RPMI8226 (cell line): ENCODE measurements at regions not wholly inside any gene's neighbourhood (a gene's known extent, or its start where the extent isn't known, plus 50 kb on each side); places are given as distances from the start of the nearest gene placed in this dataset.
A peak's percentile ranks its signal among the peaks of the same experiment; 100 is the strongest.
"Not testable (repeated sequence)": the region's sequence is repeated elsewhere in the genome, so short reads cannot be mapped to it uniquely, and the experiment has no call there.

Experiments used
- DNase-seq: peaks from one replicate; pipeline ENCODE4 v3.0.0-alpha.2; 2015

DNA sequence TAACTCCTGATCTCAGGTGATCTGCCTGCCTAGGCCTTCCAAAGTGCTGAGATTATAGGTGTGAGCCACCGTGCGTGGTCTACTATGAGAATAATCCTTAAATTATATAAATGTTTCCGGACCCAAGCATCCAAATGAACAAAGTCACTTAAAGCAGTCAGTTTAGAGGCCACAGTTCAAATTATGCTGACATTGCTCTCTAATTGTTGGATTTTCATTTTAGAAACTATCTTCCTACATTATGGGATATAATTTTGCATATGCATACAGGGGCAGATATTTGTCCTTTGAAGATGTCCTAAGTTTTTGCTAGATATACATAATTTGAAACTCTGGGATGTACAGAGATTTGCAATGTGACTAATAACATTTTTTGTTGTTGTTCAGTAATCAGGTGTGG is 390.1 kb downstream of the RND3 start:
- DNase-seq: no peak

DNA sequence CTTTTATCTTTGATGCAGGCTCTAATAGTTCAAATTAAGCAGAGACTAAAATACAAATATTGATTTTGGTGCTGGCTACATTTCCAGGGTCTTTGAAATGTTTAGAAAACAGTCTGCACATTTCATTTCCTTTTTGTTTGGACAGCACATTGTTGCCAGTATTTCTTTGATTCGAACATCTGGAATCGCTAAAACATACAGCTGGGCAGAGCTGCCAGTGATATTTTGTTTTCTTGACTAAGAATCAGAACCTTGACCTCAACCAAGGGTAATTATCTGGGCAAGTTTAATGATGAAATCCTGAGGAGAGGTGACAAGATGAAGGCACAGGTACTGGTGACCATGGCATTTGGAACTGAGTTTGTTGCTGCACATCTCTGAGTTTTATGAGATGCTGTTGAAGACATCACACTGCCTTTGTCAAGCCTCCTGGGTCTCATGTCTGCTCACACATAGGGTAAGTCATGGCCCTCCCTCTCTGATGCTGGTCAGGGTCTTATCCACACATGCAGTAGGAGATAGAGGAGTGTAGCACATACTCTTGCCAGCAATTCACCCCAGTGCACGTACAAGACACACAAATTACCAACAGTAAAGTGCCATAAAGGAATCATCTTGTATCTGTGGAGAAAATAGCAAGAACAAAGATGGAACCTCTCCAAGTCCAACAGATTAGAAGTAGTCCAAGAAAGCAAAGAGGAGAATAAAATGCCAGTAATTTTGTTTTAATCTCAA is 391.9 kb downstream of the RND3 start:
- DNase-seq: no peak

DNA sequence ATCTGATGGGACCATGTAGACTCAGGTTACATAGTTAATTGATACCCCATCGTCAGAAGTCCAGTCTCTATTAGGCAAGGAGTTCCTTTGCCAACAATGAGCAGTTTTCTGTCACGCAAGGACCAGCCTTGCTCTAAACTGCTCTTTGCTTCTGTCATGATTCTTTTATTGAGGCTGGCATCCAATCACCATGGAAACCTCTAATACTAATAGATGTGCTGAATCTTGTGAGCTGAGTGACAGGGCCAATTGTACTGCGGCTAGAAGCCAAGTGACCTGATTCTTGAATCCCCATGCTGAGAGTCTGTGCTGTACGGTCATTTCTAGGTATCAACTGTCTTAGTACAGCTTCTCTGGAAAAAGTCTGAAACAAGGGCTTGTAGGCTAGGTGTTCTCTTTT is 395.6 kb downstream of the RND3 start:
- no peak for DNase-seq

DNA sequence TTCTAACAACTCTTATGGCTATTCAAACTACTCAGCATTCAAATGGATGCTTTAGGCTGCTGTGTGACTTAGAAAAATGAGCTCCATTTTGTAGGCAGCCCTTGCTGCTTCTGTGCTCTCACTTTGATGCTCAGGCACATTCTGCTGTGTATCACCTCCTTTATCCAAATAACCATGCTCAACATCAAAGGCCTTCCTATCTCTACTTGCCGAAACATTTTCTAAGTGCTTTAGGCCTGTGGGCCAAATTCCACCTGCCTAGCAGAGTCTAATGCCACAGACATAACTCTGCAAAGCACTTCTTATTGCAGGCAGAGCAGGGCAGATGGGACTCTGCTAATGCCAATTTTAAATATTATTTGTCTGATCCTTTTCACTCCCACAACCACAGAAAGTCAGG is 397.4 kb downstream of the RND3 start:
- no peak for DNase-seq

DNA sequence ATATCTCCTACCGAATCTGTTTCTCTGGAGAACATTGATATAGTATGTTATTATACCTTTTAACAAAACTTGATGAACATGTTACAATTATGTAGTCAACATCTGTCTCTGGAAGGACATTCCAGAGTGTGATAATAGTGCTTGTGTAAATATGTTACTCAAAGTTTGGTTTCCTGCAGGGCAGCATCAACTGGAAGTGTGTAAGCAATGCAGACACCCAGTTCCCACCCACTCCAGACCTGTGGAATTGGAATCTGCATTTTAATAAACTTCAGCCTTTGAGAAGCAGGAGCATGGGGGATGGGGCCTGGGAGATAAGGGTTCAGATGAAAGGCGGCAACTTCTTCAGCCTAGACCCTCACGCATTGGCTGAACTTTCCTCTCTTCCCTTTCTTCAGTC is 398.9 kb downstream of the RND3 start:
- DNase-seq: no peak

DNA sequence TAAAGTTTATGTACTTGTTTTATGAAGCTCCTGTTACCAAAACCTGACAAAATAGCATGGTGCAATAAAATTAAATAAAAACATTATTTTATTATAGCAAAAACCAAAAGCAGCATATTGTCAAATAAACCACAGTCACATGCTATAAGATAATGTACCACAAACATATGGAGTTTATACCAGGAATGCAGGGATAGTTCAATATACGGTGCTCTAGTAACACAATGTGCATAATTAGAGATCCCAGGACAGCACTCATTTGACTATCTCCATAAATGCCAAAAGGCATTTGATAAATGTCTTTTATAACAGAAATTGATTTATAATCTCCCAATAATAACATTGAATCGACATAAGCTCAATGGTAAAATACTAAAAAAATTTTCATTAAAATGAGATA is 402.0 kb downstream of the RND3 start:
- DNase-seq: no peak

DNA sequence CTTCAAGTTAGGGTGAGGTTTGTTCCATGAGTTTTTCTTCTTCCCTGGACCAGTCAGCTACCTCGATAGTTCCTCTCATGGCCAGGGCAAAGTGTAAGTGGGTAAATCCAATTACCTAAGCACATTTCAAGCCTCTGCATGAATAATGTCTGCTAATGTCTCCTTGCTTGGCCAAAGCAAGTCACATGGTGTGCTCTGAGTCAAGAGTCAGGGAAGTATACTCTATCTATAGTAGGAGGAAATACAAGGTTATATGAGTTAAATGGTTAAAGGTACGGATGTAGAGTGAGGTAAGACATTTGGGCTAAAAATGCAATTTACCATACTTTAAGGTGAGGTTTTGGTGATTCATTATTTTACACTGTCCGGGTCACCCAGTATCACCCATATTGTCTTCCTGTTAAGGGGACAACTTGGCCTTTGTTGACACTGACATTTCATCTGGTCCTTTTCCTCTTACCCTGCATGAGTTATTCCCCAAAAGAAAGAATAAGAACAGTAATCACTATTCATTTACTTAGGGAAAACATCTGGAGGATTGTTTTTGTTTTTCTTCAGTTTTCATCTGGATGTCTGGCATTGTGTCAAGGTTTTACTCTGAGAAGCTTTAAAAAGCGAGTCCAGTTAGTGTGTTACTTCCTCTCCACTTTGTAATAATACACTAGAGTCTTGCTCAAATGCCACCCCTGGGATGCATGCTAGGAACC is 405.5 kb downstream of the RND3 start:
- DNase-seq: no peak

DNA sequence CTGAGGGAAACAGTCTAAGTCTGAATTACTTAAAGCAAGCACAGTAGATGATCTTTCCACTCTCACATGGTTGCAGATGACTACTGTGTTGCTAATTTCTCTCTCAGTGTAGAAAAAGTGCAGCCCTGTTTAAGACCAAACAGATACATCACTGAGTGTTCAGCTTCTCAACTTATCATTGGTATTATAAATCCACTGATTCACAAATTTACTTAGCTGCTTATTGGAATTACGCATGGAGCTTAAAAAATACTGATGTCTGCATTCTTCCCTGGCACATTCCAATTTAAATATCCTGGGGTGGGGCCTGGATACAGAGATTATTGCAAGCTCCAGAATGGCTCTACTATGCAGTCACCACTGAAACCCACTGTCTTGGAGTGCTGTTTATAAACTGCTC is 411.2 kb downstream of the RND3 start:
- no peak for DNase-seq

DNA sequence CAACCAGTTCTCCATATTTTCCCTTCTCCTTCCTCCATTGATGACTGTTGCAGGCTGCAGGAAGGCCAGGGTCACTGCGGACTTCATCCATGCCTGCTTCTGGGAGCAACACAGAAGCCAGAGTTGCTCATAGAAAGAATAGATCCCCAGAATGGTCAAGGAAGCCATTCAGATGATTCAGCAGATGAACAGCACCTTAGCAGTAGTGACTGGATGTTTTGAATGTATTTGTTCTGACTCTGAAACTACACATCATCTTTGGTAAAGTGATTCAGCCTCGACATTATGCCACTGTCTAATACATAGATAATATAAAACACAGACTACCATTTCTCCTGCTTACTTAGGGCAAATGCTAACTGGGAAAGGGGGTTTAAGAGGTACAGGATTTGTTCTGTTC is 411.6 kb downstream of the RND3 start:
- no peak for DNase-seq

DNA sequence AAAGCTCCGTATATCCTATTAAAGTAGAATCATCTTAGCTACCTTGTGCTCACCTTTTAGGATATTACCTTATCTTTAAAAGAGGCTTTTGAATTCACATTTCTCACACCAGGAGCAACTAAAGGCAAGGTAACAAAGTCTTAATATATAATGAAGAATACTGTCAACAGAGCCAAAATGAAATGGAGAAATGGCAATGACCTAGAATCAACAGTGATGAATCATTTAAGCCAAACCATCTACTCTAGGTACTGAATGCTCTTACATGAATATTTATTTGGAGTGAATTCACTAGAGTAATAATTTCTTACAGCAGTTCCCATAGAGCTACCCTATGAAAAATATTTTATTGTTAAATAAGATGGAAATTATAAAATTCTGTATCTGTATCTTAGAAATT is 421.0 kb downstream of the RND3 start:
- no peak for DNase-seq

DNA sequence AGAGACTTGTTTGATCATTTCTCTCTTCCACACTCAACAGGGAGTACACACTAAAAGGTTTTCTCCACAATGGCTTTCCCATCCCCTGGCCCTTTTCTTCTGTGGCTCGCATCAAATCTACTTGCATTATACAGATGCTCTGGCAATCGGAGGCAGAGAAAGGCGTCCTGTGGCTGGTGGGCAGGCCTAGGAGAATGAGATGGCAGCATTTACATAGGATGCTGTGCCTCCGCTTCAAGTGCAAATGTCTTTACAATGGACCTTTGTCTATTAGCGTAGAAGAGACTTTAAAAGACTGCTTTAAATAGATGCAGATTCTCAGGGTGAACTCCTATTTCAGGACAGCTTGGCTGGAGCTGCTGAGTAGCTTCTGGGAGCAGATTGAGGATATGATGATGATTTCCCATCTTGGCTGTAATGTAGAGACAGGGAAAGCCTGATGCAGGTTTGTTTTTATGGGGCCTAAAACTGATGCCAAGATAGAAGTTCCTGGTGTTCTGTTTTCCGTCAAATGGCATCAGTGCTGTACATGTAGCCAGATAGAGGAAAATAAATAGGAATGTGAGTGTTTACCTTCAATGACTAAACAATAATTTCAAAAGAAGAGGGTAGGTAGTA is 423.4 kb downstream of the RND3 start:
- DNase-seq: no peak

DNA sequence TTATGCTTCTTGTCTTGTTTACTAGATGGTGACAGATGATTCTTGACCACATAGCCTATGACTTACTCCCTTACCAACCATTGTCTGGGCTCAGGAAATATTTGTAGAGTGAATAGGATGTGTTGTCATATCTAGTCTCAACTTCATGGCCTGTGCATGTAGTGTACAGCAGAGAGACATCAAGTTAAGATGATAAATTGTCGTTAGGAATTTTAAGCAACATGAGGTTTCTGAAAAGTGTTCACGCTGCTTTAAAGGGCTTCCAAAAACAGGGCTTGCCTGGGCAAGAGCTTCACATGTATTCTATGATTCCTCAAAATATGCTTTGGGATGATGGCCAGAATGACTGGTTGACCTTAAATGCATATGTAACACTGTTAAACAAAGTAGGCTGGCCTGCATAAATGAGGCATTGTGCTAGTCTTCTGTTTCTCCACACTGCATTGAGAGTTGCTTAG is 424.0 kb downstream of the RND3 start:
- DNase-seq: no peak

DNA sequence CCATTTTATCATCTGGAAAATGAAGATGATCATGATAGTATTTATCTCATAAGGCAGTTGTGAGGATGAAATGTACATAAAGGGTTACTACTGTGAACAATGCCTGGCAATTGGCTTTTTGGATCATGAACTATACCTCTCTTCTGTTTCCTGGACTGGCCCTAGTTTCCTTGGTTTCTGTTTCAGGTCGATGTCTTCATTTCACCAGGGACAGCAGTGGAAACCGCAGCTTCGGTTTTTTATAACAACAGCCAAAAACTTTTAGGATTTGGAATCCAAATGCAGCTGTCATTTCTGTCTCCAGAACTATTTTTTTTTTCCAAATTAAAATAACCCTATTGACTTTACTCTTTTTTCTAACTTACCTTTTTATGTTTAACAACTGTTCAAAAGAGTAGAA is 425.1 kb downstream of the RND3 start:
- DNase-seq: no peak

DNA sequence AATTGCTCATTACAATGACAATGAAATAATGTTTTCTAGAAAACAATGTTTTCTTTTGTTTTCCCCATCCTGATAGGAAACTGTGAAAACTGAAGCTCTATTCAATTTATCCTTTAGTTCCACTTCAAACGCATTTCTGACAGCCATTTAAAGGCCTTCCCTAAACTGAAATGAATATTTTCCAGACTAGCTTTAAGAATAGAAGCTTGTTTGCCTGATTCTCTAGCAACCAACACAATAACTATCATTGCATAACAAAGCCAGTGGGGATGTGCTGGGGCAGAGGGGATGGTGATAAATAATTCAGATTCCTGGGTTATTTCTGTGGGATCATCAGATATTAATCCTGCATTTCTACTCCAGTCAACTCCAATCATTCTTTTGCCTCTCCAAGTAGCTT is 427.1 kb downstream of the RND3 start:
- DNase-seq: no peak

DNA sequence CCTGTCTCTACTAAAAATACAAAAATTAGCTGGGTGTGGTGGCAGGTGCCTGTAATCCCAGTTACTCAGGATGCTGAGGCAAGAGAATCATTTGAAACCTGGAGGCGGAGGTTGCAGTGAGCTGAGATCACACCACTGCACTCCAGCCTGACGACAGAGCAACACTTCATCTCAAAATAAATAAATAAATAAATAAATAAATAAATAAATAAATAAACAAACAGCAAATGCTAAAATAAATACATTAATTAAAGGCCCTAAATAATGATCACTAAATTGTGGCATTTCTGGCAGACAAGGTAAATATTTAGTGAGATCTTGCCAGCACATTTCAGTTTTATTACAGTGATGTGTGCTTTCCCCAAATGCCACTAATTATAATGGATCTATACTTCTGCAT is 427.8 kb downstream of the RND3 start:
- not testable (repeated sequence) for DNase-seq

DNA sequence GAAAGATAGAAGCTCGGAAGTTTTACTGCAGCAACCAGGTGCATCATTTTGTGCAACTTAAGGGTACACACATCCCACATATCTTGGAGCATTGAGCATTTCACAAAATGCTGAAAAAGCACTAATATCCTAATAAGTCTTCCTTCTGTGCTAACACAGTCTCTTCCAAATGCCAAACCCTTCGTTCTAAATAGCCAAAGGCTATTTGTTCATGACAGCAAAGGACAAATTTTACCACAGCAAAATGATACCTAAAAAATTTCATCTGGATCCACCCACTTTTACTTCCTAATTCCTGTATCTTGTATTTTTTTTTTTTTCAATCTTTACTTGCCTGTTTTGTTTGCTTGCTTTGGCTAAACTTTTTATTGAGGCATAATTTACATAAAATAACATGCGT is 435.0 kb downstream of the RND3 start:
- no peak for DNase-seq

DNA sequence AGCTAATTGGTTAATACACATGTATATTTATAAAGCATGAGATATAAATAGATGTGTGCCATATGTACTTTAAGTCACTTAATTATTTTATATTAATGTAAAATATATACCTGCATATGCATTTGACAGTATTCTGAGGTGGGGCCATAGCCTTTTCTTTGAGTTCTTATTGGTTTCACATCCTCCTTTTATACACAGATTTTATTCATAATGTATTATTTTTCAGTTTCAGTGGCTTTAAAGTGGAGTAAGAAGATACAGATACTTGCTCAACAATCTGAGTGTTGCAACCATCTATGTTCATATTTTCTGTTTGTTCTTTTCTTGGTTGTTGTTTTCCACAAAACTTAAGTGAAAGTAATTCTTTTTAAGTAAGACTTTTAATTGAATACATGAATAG is 436.5 kb downstream of the RND3 start:
- DNase-seq: peak; percentile 5

DNA sequence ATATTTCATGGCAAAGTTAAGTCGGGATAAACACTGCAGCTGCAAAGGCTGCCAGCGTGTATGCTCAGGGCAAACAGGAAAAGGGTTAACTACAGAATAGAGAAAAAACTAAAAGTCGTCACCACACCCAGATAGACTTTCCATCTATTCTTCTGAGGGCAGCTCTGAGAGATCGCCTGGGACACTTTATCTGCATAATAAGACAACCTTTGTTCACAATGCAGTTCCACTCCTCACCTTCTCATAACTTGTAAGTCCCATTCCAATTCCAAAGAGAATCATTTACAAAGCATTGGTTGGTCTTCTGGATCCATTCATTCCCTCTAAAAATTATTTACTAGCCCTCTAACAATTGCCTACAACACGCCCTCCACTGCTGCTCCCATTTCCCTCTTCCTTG is 437.4 kb downstream of the RND3 start:
- no peak for DNase-seq

DNA sequence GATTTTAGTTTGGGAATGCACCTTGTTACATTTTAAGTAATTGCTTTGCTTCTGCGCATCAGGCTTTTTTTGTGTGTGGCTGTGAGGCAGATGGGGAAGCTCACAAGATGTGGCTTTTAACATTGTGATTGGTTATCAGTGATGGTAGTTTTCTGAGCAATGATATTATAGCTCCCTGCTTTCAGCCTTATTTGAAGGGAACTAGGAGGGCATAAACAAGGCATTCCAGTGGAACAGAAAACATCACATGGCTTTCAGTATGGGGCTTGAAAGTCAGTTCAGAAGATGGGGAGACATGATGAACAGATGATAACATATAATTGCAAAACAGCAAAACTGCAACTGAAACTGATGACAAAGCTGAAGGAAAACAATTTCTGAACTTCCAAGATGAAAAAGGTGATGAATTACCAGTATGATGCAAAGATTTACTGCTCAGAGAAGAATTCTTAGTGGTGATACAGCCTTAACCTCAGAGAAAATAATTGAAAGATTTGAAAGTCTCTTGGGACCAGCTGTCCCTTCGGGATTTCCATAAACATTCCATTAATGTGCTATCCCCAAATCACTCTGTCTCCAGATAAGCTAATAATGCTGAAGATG is 439.7 kb downstream of the RND3 start:
- peak; percentile 11 for DNase-seq

DNA sequence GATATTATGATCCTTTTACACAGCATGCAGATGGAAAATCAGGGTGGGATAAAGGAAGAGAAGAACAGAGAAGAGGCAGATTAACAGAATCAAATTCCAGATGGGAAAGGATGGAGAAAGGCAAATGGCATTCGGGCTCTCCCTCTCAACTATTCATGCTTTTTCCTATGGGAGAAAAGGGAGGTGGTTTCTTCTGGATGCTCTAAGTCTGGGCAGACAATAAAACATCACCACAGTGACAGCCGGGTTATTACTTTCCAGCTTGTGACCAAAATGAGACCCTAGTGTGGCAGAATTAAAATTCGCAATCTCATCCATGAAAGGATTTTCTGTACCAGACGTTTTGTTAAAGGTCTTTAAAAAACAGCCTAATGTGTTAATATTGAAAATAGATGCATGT is 440.7 kb downstream of the RND3 start:
- DNase-seq: no peak

DNA sequence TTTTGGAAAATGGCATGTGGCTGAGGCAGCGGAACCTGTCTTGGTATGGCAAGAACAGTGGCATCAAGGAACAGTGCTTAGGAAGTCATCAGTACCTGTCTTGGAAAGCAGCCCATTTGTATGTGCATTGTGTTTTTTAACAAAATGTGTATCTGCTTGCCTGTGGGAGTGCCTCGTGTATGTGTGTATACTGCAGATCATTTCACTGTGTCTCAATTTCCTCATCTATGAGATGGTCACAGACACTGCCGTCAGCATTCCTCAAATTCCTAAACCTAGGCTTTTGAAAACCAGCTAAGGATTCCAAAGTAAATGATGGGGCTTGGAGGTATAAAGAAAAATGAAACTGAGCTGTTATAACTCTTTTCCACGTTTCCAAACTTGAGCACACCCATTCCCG is 441.3 kb downstream of the RND3 start:
- DNase-seq: no peak

DNA sequence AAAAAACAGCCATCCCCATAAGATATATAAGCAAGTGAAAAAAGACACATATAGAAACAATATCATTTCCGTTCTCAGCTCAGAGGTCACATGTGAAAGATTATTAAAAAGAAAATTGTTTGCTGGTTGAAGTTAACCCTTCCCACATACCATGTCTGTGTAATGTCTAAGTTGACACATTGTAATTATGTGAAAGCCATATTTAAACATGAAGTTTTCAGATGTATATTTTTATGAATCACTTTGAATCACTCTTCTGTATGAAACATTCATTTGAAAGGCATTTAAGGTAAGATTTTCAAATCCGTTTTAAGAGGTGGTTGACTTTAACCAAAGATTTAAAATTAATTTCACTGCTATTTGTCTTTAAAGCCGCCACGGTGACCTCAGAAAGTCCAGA is 441.9 kb downstream of the RND3 start:
- DNase-seq: no peak

DNA sequence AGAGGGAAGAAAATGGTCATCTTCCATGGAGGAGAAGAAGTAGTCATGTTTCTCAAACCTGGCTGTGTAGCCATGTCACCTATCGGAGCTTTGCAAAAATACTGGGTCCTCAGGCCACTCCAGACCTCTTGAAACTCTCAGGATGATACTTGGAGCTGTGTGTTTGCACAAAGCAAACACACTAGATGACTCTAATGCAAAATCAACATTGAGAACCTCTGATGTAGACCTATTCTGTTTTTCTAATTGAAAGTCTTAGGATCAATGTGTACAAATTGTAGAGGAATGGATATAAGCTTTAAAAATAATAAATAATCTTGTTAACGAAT is 444.3 kb downstream of the RND3 start:
- DNase-seq: no peak

DNA sequence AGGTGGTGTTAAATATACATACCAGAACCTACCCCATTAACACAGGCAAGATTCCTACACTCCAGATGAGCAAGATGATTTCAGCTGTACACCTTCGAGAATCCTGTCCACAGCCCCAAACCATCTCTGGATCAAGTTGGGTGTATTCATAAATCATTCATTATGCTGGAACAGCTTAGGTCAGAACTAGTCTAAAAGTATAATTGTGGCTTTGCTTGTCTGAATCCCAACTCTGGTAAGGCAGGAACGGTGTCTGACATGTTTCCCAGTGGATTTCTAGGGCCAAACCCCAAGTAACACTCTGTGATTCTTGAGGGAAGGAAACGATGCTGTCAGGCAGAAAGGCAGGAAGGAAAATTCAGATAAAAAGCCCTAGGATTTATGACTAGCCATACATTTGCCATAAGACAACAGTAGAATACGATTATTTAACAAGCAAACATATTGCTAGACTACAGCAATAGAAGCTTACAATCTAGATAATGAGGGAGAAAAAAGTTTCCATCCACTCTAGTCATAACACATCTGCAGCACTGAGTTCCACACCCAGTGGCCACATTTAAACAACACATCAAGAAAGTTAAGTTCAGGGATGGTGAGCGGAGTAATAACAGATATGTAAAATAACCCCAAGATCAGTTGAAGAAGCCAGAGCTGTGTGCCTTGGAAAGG is 444.8 kb downstream of the RND3 start:
- no peak for DNase-seq
